SHP77 (cell line): ENCODE measurements at regions not wholly inside any gene's neighbourhood (a gene's known extent, or its start where the extent isn't known, plus 50 kb on each side); places are given as distances from the start of the nearest gene placed in this dataset.

ENCODE experiments used
- DNase-seq, 2 experiments: peaks; one replicate each; lab custom pipeline; 2025; lab: John Stamatoyannopoulos, UW

DNA sequence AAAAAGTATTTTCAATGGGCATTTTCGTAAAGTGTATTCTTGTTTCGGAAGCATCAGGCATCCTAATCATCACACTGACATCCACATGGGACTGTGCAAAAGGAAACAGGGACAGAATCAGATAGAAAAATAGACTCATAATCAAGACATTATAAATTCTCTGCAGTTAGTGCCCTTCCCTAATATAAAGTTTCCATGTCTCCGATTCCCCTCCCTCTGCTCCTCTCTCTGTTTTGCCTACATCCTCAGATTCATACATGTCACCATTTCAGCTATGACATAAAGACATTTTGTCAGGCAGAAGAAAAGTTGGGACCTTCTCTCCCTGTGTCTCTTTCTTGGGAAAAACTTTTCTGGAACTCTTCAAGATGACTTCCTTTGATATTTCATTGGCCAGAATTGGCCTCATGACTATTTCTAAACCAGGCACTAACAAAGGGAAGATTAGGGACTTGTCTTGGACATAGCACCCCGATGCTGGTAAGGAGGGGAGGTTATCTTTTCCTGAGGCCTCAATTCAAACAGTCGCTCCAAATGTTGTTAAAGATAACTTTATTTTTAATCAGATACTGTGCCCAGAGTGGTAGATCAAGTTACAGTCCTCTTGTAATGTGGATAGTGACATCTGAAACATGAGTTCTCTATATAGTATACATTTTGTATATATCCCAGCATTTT, 212.1 kb upstream of the BTG1 start:
- DNase-seq = no peak

DNA sequence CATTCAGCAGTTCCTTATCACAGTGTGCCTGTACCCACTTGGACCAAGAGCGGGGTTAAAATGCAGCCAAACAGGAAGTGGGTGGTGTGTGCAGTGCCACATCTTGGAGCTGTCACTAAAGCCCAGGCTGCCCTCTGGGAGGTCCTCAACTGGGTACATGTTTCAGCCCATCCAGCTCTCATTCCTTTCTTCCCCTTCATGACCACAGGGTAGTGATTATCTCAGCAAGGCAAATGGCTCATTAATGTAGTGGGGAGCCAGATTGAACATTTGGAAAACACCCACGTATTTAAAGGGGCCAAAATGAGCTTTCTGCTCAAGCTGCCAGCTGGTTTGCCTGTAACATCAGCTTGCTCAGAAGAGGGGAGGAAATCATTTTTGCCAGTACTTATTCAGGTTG, 210.8 kb upstream of the BTG1 start:
- no peak for DNase-seq

DNA sequence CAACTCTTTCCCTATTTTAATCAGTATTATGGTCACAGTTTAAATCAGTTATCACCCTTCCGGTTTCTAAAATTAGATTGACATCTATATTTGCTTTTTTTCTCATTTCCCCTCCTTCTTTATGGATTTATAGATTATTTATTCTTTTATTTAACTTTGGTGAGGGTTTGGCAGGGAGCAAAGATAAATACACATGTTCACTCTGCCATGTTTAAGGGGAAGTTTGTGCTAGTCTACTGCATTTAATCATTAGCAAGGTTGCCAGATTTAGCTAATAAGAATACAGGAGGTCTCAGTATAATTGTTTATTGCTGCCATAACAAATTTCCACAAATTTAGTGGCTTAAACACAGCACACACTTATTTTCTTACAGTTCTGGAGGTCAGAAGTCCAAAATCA, 204.0 kb upstream of the BTG1 start:
- no peak for DNase-seq

DNA sequence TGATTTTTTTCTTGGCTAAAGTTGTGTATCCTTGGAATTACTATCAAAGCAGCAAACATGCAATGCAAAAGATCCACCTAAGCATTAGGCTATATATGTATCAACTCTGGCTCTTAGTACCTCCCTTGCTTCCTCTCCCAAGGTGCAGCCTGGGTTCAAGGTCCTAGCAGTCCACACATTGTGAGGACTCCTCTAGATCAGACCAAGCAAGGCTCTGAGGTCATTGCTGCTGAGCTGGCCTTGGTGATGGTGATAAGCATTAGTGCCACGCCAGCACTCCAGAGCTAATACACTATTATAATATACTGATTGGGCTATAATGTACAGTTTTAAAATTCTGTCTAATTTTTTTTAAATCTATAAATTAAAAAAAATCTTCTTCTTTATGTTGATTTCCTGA, 196.9 kb upstream of the BTG1 start:
- DNase-seq = no peak

DNA sequence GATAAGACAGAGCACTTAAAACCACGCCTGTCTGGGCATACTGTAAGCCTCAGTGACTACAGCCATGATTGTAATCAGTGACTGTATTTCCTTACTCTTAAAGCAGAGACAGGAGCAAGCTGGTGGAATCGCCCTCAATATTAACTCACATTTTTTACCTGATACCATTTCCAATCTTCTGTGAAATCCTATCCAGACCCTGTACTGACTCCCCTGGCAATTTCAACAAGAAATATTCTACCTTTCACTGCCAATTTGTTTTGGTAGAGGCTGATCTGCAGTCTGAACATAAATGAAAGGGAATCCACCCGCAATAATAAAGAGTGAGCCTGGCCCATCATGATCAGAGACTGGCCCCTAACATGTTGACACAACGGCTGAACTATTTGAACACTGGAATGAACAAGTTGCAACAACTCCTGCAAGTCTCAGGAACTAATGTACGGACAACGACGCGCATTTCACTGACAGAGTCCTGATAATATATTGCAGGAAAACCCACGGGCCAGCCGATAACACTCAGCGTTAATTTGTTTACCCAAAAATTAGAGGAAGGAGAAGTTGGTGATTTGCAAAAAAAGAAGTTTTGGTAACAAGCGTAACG, 195.5 kb upstream of the BTG1 start:
- DNase-seq = no peak

DNA sequence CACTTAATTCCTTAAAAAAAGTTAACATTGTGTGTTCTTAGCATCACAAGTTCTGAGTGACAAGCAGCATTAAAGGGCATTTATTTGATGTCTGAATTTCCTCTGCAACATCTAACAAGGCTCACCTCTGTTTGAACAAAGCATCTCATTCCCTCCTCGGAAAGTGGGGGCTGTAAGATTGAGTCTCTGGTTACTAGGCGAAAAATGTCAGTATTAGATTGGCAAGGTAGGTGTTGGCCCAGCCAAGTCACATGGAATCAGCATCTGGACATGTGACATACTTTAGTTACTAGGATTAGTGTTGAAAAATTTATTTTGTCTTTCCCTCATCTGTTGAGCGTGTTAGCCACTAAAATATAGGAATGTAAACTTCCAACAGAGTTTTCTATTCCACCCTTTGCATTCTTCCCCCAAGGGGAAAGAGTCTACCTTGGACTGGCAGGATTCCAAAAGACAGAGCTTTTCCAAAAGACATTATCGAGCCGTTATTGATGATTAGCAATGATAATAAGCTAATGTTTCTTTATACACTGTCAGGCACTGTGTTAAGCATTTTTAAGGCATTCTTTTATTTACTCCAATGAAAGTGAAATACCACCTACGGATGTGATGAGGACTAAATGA, 194.9 kb upstream of the BTG1 start:
- DNase-seq = no peak

DNA sequence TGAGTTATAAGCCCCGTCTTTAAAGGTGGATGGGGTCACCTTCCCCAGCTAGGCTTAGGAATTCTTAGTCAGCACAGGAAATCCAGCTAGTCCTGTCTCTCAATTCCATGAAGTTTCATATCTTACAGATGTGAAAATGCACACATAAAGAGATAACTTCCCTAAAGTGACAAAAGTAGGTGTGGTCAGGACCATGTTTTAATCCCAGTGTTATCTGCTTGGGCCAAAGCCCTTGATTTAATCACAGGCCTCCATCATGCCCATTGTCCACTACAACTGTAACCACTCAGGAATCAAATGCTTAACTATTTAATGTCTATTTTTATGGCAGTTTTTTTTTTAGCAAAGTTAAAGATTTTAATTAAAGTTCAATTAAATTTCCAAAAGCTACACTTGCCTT, 194.4 kb upstream of the BTG1 start:
- no peak for DNase-seq

DNA sequence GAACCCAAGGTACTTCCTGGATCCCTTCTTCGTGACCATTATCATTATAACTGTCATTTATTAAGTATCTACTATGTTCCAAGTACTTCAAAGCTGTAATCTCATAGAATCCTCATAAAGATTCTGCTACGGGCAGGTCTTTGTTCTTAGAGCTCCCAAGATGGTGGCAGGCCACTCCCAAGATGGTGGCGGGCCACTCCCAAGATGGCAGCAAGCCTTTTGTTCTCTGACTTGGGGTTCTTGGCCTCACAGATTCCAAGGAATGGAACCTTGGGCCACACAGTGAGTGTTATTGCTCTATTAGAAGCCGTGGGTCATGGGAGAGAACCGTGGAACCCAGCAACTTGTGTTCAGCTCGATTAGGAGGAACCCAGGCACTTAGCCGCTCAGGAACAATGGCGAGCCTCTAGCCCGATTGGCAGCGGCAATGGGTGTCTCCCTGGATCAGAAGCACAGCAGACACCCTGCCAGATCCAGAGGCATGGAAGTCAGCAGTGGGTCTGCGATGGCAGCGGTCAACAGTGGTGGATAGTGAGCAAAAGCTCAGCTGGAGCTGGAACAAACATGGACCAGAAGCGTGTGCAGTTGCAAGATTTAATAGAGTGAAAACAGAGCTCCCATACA, 193.7 kb upstream of the BTG1 start:
- no peak for DNase-seq

DNA sequence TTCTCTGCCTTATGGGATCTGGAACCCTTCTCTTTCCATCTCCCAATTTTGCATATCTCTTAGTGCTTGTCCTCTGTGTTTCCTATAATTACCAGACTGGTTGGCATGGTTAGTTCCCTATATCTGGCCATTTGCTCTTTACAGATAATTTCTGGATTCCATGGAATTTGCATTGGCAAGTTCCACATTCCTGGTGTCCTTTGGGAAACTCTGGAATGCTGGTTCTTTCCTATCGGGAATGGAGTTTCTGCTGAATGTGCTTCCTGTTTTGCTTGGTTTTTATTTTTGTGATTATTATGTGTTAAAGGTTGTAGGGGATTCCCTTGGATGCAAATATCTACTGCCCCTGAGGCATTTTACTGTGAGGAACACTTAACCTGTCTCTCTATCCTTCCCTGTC, 193.0 kb upstream of the BTG1 start:
- DNase-seq = no peak

DNA sequence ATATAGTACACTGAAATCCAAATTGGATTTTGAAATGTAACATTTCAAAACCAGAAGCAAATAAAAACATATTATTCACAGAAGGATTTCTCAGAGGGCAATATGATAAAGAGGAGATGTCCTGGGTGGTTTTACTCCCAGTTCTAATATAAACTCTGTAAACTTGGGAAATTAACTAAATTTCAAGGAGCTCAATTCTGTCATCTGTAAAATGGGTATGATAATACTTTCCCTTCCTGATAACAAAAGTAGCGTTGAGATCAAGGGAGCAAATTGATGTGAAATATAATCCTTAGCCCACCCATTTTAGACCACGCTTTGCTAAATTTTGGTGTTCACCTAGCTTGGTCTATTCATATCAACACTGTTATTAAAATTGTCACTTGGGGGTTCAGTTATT, 192.5 kb upstream of the BTG1 start:
- no peak for DNase-seq

DNA sequence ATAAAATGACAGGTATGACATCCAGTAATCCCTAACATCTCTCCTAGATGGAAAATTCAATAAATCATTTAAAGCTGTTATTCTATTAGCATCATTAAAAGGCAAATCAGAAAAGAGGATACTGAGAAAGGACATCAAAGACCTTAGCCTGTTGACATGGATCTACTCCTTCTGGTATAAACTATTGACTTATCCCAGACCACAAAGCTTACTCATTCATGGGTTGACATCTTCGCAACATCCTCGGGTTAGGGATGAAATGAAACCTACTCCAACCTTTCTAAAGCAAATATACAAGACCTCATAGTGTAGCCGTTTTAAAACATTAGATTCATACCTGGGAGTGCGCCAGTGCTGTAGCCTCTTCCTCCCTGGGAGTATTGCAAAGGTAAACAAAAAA, 191.5 kb upstream of the BTG1 start:
- DNase-seq = no peak

DNA sequence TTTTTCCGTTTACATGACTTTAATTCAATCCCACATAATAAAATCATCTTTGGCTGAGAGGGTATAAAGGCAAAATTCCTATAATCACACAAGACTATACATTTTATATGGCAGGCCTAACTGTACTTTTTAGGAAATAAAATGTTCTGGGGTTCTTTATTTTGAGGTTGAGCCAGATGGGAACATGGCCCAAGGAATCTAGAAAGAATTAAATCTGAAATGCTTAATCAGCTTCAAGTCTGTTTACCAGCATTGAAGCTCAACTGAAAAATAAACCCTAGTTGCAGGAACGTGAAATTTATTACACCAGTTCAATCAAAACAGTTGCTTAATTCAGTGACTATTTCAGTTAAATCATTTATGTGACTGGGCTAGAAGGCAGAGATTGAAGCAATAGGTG, 191.0 kb upstream of the BTG1 start:
- no peak for DNase-seq

DNA sequence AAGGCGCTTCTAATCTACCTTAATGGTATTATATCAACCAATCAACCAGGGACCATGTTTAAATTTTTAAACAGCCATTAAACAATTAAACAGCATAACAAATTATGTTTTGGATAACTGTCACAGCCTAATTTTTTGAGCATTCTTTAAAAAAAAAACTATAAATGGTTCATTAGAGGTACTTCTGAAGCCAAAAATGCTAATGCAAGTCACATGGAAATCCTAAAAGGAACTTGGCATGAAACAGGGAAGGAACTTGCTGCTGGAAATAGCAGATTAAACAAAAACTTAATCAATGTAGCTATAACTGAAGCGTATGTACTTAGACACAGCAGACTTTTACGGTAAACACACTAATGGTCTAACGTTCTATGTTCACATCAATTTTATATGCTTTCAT, 190.2 kb upstream of the BTG1 start:
- DNase-seq = no peak

DNA sequence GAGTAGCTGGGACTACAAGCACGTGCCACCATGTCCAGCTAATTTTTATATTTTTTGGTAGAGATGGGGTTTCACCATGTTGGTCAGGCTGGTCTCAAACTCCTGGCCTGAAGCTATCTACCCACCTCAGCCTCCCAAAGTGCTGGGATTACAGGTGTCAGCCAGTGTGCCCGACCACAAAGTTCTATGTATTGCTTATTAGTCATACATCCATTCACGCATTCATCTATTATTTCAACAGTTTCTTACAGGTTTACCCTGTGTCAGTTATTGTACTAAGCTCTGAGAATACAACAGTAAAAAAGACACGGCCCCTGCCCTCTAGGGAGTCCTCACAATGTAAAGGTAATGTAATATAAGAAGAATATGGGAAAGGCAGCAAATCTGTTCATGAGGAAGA, 188.9 kb upstream of the BTG1 start:
- no peak for DNase-seq

DNA sequence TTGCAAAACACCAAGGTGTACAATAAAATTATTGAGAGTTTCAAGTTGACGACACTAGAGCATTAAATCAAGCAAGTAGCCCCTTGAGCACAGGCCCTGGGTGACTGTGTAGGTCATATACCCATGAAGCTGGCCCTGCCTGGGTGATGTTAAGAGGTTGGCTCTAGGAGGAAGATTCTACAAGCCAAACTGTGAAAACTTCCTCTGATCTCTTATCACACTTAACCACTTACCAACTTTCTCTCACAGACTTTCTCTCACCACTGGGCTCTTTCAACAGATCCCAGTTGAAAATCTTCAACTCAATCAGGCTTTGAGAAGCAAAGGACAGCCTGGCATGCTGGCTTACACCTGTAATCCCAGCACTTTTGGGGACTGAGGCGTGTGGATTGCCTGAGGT, 186.9 kb upstream of the BTG1 start:
- no peak for DNase-seq

DNA sequence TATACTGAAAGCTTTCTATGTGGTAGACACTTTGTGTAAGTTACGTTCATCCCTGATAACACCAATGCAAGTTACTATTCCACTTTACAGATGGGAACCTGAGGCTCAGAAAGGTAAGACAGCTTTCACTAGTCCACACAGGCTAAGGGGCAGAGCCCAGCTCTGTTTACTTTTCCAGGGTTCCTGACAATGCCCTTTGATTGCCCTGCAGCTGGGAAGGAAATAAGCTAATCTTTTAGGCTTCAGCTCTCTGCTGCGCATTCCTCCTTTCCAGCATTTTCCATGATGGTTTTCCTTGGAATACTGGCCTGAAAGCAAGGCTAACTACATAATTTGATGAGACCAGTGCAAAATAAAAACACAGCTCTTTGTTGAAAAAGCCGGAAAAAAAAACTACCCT, 185.7 kb upstream of the BTG1 start:
- peak in 1 of 2 experiments; percentile 2 for DNase-seq

DNA sequence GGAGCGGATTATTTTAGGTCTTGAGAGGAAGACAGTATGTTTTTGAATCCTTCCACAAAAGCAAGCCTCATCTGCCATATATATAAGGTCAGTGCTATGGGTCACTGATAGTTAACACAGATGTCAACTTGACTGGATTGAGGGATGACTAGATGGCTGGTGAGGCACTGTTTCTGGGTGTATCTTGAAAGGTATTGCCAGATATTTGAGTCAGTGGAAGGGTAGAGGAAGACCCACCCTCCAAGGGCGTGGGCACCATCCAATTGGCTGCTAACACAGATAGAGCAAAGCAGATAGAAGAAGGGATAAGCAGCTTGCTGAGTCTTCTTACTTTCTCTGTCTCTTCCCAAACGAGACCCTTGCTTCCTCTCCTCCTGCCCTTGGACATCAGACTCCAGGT, 185.0 kb upstream of the BTG1 start:
- DNase-seq = no peak

DNA sequence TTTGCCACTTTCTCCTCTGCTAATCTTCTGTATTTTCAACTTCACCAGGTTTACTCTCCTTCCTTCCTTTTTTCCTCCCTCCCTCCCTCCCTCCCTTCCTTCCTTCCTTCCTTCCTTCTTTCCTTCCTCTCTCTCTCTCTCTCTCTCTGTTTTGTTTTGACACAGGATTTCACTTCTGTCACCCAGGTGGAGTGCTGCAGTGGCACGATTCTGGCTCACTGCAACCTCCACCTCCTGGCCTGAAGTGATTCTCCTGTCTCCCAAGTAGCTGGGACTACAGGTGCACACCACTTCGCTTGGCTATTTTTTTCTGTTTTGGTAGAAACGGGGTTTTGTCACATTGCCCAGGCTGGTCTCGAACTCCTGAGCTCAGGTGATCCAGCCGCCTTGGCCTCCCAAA, 181.2 kb upstream of the BTG1 start:
- DNase-seq = no peak

DNA sequence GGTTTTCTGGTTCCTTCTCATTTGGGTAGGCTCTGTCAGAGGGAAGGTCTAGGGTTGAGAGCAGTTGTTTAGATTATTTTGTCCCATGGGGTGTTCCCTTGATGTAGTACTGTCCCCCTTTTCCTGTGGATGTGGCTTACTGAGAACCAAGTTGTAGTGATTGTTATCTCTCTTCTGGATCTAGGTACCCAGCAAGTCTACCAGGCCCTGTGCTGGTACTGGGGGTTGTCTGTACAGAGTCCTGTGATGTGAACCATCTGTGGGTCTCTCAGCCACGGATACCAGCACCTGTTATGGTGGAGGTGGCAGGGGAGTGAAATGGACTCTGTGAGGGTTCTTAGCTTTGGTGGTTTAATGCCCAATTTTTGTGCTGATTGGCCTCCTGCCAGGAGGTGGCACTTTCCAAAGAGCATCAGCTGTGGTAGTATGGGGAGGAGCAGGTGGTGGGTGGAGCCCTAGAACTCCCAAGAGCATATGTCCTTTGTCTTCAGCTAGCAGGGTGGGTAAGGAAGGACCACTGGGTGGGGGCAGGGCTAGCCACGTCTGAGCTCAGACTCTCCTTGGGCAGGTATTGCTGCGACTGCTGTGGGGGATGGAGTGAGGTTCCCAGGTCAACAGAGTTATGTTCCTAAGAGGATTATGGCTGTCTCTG, 179.3 kb upstream of the BTG1 start:
- no peak for DNase-seq

DNA sequence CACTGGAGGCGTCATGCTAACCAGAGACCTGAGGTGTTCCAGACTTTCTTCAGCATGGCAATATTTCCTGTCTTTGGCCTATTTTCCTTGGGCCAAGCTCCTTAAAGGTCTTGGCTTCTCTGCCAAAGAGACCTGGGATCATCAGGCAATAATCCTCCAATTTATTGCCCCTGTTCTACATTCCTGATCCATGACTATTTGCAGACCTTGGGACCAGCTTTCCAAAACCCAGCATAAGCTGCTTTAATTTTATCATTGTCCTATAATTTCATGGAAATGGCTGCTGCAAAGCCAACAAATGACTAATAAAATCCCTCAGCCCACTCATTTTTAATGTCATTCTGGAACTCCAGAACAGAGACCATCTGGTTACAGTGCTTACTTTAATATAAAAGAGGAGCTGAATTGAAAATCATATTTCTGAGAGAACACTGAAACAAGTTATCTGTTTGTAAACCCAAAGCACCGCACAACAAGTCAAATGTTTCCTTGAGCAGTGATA, 166.9 kb upstream of the BTG1 start:
- no peak for DNase-seq

DNA sequence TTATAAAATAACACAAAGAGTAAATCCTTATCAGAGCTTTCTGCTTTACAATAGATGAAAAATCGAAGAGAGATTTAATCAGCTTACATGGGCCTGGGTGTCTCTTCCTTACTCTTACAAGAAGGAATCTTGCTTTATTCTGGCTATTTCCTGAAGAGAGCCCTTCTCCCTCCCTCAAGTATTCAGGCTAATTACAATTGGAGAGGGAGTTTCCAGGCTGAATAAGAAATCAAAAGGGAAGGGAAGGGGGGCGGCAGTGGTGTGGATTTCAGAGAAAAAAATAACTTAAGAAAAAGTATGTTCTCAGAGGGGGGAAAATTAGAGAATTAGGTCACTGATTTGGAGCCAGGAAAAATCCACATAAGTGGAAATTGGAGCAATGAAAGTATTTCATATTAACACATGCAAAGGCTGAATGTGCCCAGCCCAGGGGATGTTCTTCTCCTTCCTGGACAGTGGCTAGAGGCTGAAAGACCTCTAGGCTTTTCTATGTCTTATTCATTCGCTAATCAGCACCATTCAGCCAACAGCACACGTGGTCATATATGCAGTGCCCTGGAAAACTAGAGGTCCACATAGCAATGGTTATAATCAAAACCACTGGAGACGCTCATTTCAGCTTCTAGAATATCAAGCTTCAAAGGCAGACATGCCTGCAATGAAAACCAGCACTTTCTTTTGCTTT, 158.9 kb upstream of the BTG1 start:
- no peak for DNase-seq
